ENCODE measurements at regions not wholly inside any gene's neighbourhood (a gene's known extent, or its start where the extent isn't known, plus 50 kb on each side); places are given as distances from the start of the nearest gene placed in this dataset.

GRCh38 chr1:56416495-56416894, 162.9 kb downstream of the PLPP3 start:
- H3K36me3 ChIP-seq (ENCODE audit: insufficient read depth, insufficient read length, low read length) = no peaks in the 10 kb centered on the region
- no peak for DNase-seq (ENCODE audit: low read depth, low spot score)
- no peak overlapping the region for H3K4me3 ChIP-seq (ENCODE audit: insufficient read length, low read depth)
- TF ChIP-seq ZNF274 (IDR thresholded peaks at IDR 0.05; ENCODE audit: low read depth, low read length) = no peak
- TF ChIP-seq SUZ12 (IDR thresholded peaks at IDR 0.05; ENCODE audit: extremely low read depth, insufficient read depth, insufficient read length) = no peak
- TF ChIP-seq YY1 (IDR thresholded peaks at IDR 0.05; ENCODE audit: insufficient read depth, insufficient read length) = no peak
- H3K9ac ChIP-seq (ENCODE audit: insufficient read length, low read depth) = no peak overlapping the region
- H3K9me3 ChIP-seq (ENCODE audit: insufficient read depth, low read length) = no peaks in the 10 kb centered on the region
- H3K27me3 ChIP-seq (ENCODE audit: insufficient read depth, insufficient read length) = no peaks in the 10 kb centered on the region
- peaks cover 9% of the 10 kb centered on the region for H3K4me1 ChIP-seq (ENCODE audit: insufficient read depth, insufficient read length)

- Histone ChIP-seq H3K4me1 (ENCODE audit: insufficient read depth, insufficient read length) (peaks cover 9% of the 10 kb centered on the region), H3K4me3 (ENCODE audit: insufficient read length, low read depth) (no peak overlapping the region), H3K36me3 (ENCODE audit: insufficient read depth, insufficient read length, low read length) (no peaks in the 10 kb centered on the region), H3K9ac (ENCODE audit: insufficient read length, low read depth) (no peak overlapping the region), H3K27me3 (ENCODE audit: insufficient read depth, insufficient read length) (no peaks in the 10 kb centered on the region), H3K9me3 (ENCODE audit: insufficient read depth, low read length) (no peaks in the 10 kb centered on the region)
- no peak for DNase-seq (ENCODE audit: low read depth, low spot score)
- TF ChIP-seq SUZ12 (IDR thresholded peaks at IDR 0.05; ENCODE audit: extremely low read depth, insufficient read depth, insufficient read length) = no peak
- no peak for TF ChIP-seq YY1 (IDR thresholded peaks at IDR 0.05; ENCODE audit: insufficient read depth, insufficient read length)
- TF ChIP-seq ZNF274 (IDR thresholded peaks at IDR 0.05; ENCODE audit: low read depth, low read length) = no peak
These were observed 163.6 kb downstream of the PLPP3 start for GRCh38 chr1:56415720-56416119.

DNA sequence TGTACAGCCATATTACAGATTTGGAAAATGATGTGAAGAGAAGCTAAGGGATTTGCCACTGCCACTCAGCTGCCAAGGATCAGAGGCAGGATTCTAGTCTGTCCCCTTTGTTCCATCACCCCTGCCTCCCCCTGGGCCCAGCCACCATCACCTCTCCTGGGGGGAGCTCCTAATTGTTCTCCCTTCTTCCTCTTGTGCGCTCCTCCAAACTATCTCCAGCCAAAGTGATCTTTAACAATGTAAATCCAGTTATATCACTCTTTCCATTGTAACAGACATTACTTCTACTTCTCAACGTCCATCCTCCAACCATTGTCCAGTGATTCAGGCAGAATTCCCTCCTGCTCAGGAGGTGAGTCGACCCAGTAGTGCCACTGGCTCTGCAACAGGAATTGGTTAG, 164.1 kb downstream of the PLPP3 start:
- no peak for DNase-seq (ENCODE audit: low read depth, low spot score)
- H3K9ac ChIP-seq (ENCODE audit: insufficient read length, low read depth) = no peak overlapping the region
- no peaks in the 10 kb centered on the region for H3K27me3 ChIP-seq (ENCODE audit: insufficient read depth, insufficient read length)
- no peak overlapping the region for H3K4me3 ChIP-seq (ENCODE audit: insufficient read length, low read depth)
- no peaks in the 10 kb centered on the region for H3K36me3 ChIP-seq (ENCODE audit: insufficient read depth, insufficient read length, low read length)
- H3K9me3 ChIP-seq (ENCODE audit: insufficient read depth, low read length) = no peaks in the 10 kb centered on the region
- TF ChIP-seq YY1 (IDR thresholded peaks at IDR 0.05; ENCODE audit: insufficient read depth, insufficient read length) (no peak), ZNF274 (IDR thresholded peaks at IDR 0.05; ENCODE audit: low read depth, low read length) (no peak), SUZ12 (IDR thresholded peaks at IDR 0.05; ENCODE audit: extremely low read depth, insufficient read depth, insufficient read length) (no peak)
- H3K4me1 ChIP-seq (ENCODE audit: insufficient read depth, insufficient read length) = peaks cover 9% of the 10 kb centered on the region

DNA sequence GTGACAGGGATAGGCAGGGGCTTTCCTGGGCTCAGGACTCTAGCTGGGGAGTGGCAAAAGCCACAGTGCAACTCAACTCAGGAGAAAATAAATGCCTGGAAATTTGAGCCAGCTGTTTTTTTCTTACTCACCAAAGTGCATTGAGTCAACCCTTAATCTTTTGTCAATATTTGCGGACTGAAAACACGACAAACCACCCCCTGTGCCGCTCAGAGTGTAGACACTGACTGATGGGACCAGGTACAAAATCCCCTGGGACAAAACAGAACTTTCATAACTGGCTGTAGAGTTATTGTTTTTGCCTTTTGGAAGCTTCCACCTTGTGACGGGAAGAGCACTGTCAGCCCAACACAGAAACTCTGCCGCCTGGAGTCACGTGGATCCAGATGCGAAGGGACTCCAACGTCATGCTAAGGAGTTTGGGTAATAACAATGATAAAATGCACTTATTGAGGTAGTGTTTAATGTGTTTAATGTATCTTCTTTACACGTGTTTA, 164.6 kb downstream of the PLPP3 start:
- H3K36me3 ChIP-seq (ENCODE audit: insufficient read depth, insufficient read length, low read length) = no peaks in the 10 kb centered on the region
- peaks cover 9% of the 10 kb centered on the region for H3K4me1 ChIP-seq (ENCODE audit: insufficient read depth, insufficient read length)
- no peak for DNase-seq (ENCODE audit: low read depth, low spot score)
- no peaks in the 10 kb centered on the region for H3K27me3 ChIP-seq (ENCODE audit: insufficient read depth, insufficient read length)
- no peak overlapping the region for H3K9ac ChIP-seq (ENCODE audit: insufficient read length, low read depth)
- no peak overlapping the region for H3K4me3 ChIP-seq (ENCODE audit: insufficient read length, low read depth)
- H3K9me3 ChIP-seq (ENCODE audit: insufficient read depth, low read length) = no peaks in the 10 kb centered on the region
- TF ChIP-seq YY1 (IDR thresholded peaks at IDR 0.05; ENCODE audit: insufficient read depth, insufficient read length) = no peak

- Histone ChIP-seq H3K27me3 (ENCODE audit: insufficient read depth, insufficient read length) (no peaks in the 10 kb centered on the region), H3K36me3 (ENCODE audit: insufficient read depth, insufficient read length, low read length) (no peaks in the 10 kb centered on the region), H3K4me3 (ENCODE audit: insufficient read length, low read depth) (no peak overlapping the region), H3K9ac (ENCODE audit: insufficient read length, low read depth) (no peak overlapping the region), H3K9me3 (ENCODE audit: insufficient read depth, low read length) (no peaks in the 10 kb centered on the region), H3K4me1 (ENCODE audit: insufficient read depth, insufficient read length) (peaks cover 9% of the 10 kb centered on the region)
- no peak for TF ChIP-seq SUZ12 (IDR thresholded peaks at IDR 0.05; ENCODE audit: extremely low read depth, insufficient read depth, insufficient read length)
- TF ChIP-seq ZNF274 (IDR thresholded peaks at IDR 0.05; ENCODE audit: low read depth, low read length) = no peak
- TF ChIP-seq YY1 (IDR thresholded peaks at IDR 0.05; ENCODE audit: insufficient read depth, insufficient read length) = no peak
- DNase-seq (ENCODE audit: low read depth, low spot score) = no peak
These were observed 165.6 kb downstream of the PLPP3 start for GRCh38 chr1:56413671-56414199.

DNA sequence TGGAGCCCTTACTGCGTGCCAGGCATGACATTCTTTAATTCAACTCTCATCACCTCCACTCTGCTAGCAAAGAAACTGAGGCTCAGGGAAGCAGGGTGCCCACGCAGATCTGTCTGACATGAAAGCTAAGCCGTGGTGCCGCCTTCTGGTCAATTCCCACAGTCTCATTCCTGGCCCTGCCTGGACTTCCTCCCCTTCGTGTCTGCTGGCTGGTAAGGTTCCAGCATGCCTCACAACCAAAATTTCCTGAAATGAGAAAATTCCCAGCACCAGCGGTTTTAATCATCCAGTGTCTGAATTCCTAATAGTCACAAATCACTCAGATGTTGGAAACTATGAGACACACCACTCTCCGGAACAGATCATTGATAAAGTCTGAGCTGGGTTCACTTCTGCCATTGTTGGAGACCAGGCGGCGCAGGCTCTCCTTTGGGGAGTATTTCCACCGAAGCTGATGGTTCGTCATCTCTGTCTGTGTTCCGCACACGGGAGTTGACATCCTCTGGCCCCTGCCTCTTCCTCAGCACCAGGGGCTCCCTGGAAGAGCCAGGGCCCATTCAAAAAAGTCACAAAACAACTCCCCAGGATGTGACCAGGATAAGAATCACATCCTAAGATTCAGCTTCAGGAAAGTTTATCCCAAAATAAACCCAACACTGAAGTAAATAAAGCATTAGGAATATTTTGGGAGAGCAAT, 167.7 kb downstream of the PLPP3 start:
- DNase-seq (ENCODE audit: low read depth, low spot score) = no peak
- no peaks in the 10 kb centered on the region for H3K36me3 ChIP-seq (ENCODE audit: insufficient read depth, insufficient read length, low read length)
- TF ChIP-seq SUZ12 (IDR thresholded peaks at IDR 0.05; ENCODE audit: extremely low read depth, insufficient read depth, insufficient read length) = no peak
- no peak for TF ChIP-seq ZNF274 (IDR thresholded peaks at IDR 0.05; ENCODE audit: low read depth, low read length)
- no peak for TF ChIP-seq YY1 (IDR thresholded peaks at IDR 0.05; ENCODE audit: insufficient read depth, insufficient read length)
- no peak overlapping the region for H3K9ac ChIP-seq (ENCODE audit: insufficient read length, low read depth)
- no peaks in the 10 kb centered on the region for H3K27me3 ChIP-seq (ENCODE audit: insufficient read depth, insufficient read length)
- H3K4me1 ChIP-seq (ENCODE audit: insufficient read depth, insufficient read length) = peaks cover 6% of the 10 kb centered on the region
- H3K4me3 ChIP-seq (ENCODE audit: insufficient read length, low read depth) = no peak overlapping the region
- H3K9me3 ChIP-seq (ENCODE audit: insufficient read depth, low read length) = no peaks in the 10 kb centered on the region

DNA sequence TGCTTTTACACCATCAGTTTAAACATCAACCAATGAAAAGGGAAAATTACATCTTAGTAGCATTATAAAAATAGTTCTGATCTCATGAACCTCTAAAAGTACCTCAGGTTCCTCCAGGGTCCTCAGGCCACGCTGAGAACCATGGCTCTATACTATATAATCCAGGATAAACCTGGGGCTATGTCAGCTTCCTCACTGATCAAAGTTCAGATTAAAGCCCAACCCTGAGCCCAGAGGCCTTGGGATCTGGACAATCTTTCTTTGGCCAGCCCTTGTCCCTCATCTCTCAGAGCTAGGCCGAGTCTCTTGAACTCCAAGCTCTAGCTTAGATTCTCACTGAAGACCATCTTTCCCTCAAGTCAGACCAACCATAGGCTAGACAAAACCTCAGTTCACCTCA, 168.3 kb downstream of the PLPP3 start:
- TF ChIP-seq ZNF274 (IDR thresholded peaks at IDR 0.05; ENCODE audit: low read depth, low read length) (no peak), YY1 (IDR thresholded peaks at IDR 0.05; ENCODE audit: insufficient read depth, insufficient read length) (no peak), SUZ12 (IDR thresholded peaks at IDR 0.05; ENCODE audit: extremely low read depth, insufficient read depth, insufficient read length) (no peak)
- H3K9me3 ChIP-seq (ENCODE audit: insufficient read depth, low read length) = no peaks in the 10 kb centered on the region
- no peak for DNase-seq (ENCODE audit: low read depth, low spot score)
- H3K4me1 ChIP-seq (ENCODE audit: insufficient read depth, insufficient read length) = peaks cover 1% of the 10 kb centered on the region
- H3K4me3 ChIP-seq (ENCODE audit: insufficient read length, low read depth) = no peak overlapping the region
- no peaks in the 10 kb centered on the region for H3K36me3 ChIP-seq (ENCODE audit: insufficient read depth, insufficient read length, low read length)
- no peaks in the 10 kb centered on the region for H3K27me3 ChIP-seq (ENCODE audit: insufficient read depth, insufficient read length)
- no peak overlapping the region for H3K9ac ChIP-seq (ENCODE audit: insufficient read length, low read depth)

Data from NT2/D1 (cell line).